Sigmoid colon (tissue), 6 donors: ENCODE measurements at regions not wholly inside any gene's neighbourhood (a gene's known extent, or its start where the extent isn't known, plus 50 kb on each side); places are given as distances from the start of the nearest gene placed in this dataset.

ENCODE experiments used
- DNase-seq: peaks from one replicate; pipeline ENCODE4 v3.0.0-alpha.2; 2019
- H3K27ac ChIP-seq, 4 donors: fragments of 200-600 bp; sonication (generic); one replicate each; pipeline ENCODE4 v1.5.1; 2016 to 2019; ENCODE audit warnings: mild to moderate bottlenecking in 1 of 4
- H3K27me3 ChIP-seq, 3 donors: fragments of 200-600 bp; sonication (generic); one replicate each; pipeline ENCODE4 v1.5.1; 2019; ENCODE audit warnings: mild to moderate bottlenecking in 1 of 3
- H3K36me3 ChIP-seq, 4 donors: fragments of 200-600 bp; sonication (generic); one replicate each; pipeline ENCODE4 v1.5.1; 2016 to 2019
- H3K4me1 ChIP-seq, 4 donors: fragments of 200-600 bp; sonication (generic); one replicate each; pipeline ENCODE4 v1.5.1; 2017 to 2019
- H3K4me3 ChIP-seq, 4 donors: fragments of 200-600 bp; sonication (generic); one replicate each; pipeline ENCODE4 v1.5.1; 2017 to 2019; ENCODE audit warnings: mild to moderate bottlenecking in 2 of 4, moderate library complexity in 1 of 4
- H3K9me3 ChIP-seq, 4 donors: fragments of 200-600 bp in 3 of 4; sonication (generic) in 3 of 4; one replicate each; pipeline versions ENCODE4 v1.5.1 to v1.6.1; 2013 to 2019
- CTCF ChIP-seq, 4 experiments: fragments of 450-650 bp in 3 of 4; fragments of 200-600 bp in 1 of 4; IDR thresholded peaks; one replicate each; pipeline ENCODE4 v1.5.1; 2016 to 2019; ENCODE audit warnings: antibody characterized with exemption in 4 of 4, mild to moderate bottlenecking in 3 of 4, moderate library complexity in 2 of 4
- EP300 ChIP-seq, 4 donors: sonication (generic); formaldehyde crosslinking; IDR thresholded peaks; one replicate each; pipeline ENCODE4 v1.6.1; 2017; ENCODE audit warnings: antibody characterized with exemption in 4 of 4
- POLR2A ChIP-seq, 2 donors: fragments of 450-650 bp; IDR thresholded peaks; one replicate each; pipeline ENCODE4 v1.6.1; 2016; ENCODE audit warnings: antibody characterized with exemption in 2 of 2, mild to moderate bottlenecking in 2 of 2, moderate library complexity in 2 of 2
- POLR2AphosphoS5 ChIP-seq, 4 donors: sonication (generic); formaldehyde crosslinking; IDR thresholded peaks; one replicate each; pipeline ENCODE4 v1.6.1; 2017; ENCODE audit warnings: antibody characterized with exemption in 4 of 4
- WGBS, 2 donors: extraction: QIAGEN DNeasy Blood & Tissue Kit; methylation state at CpG; one replicate each; pipeline ENCODE4 v1.1.7; 2013; 5-methylcytosine and 5-hydroxymethylcytosine counted together
- intact Hi-C: fragments of 100-400 bp; cut with DNase I; formaldehyde crosslinking; loops from one replicate; pipeline ENCODE4 v1.15.1; 2023
- donor health status: healthy with polysubstance abuse.
- donor health status: healthy.

DNA sequence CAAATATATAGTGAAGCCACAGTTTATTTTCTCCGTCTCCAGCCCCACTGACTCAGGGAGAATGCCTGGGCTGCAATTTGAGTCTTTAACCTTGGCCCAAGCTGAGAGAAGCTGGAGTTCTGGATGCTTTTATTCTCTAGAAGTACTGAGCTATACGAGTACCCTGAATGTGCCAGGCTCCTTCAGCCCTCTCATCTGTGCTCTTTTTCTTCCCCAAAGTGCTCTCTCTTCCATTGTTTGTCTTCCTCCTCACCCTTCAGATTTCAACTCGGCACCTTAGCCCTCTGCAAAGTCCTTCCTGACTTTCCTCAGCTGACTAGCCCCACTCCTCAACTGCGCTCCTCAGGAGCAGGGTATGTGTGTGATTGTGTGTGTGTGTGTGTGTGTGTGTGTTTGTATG is 75.6 kb upstream of the AGBL1 start:
- no peaks in the 10 kb centered on the region for H3K27me3 ChIP-seq
- DNase-seq = no peak
- H3K4me1 ChIP-seq = no peaks in the 10 kb centered on the region
- no peaks in the 10 kb centered on the region for H3K36me3 ChIP-seq
- H3K4me3 ChIP-seq = no peak overlapping the region
- intact Hi-C loops = no loop called here
- no peak for TF ChIP-seq POLR2AphosphoS5 (IDR thresholded peaks at IDR 0.05)
- H3K27ac ChIP-seq = no peak overlapping the region
- no peaks in the 10 kb centered on the region for H3K9me3 ChIP-seq
- WGBS, 2 donors = 75 to 76% methylated on average over 4 of the region's 4 CpGs

DNA sequence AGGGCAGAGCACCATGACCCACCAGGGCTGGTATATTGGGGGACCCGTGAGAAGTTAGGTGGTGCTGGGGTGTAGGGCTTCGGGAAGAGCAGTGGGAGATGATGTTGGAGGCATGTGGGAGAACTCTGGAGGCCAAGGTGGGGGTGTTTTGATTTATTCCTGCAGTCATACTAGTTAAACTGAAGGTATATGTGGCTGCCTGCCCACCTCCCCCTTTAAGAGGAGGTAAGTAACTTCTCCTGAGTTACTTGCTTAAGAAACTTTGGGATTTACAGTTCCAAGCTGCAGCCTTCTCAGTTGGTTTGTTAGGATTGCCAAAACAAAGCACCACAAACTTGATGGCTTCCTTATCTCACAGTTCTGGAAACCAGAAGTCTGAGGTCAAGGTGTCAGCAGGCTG is 73.1 kb upstream of the AGBL1 start:
- no peak for TF ChIP-seq EP300 (IDR thresholded peaks at IDR 0.05)
- no peak for TF ChIP-seq CTCF (IDR thresholded peaks at IDR 0.05)
- TF ChIP-seq POLR2A (IDR thresholded peaks at IDR 0.05) = no peak
- no peak for TF ChIP-seq POLR2AphosphoS5 (IDR thresholded peaks at IDR 0.05)
- Histone ChIP-seq H3K27me3 (no peaks in the 10 kb centered on the region), H3K36me3 (no peaks in the 10 kb centered on the region), H3K27ac (no peak overlapping the region), H3K4me1 (no peaks in the 10 kb centered on the region), H3K4me3 (no peak overlapping the region), H3K9me3 (no peaks in the 10 kb centered on the region)
- DNase-seq = no peak
- intact Hi-C loops = no loop called here
- 78 to 96% methylated on average over 2 of the region's 2 CpGs for WGBS, 2 donors

DNA sequence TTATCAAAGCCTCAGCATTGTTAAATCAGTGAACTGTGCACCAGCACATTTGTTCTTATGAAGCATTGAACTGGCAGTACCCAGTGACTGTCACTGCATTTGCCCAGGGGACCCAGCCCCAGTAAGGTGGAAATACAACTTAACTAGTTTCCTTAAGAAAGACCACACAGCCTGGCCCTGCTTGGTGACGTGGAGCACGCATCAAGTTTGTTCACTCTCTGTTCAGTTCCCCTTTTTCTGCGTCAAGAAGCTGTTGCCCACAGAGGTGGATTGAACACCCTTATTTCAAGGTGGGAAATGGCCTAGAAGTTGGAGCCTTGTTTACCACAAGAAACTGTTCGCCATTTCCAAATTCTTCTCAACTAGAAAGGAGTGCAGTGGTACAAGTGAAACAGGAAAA is 69.9 kb upstream of the AGBL1 start:
- H3K9me3 ChIP-seq = no peaks in the 10 kb centered on the region
- intact Hi-C loops = no loop called here
- H3K4me3 ChIP-seq = no peak overlapping the region
- DNase-seq = no peak
- H3K27me3 ChIP-seq = no peaks in the 10 kb centered on the region
- no peak for TF ChIP-seq EP300 (IDR thresholded peaks at IDR 0.05)
- no peak for TF ChIP-seq POLR2AphosphoS5 (IDR thresholded peaks at IDR 0.05)
- no peak for TF ChIP-seq CTCF (IDR thresholded peaks at IDR 0.05)
- no peak for TF ChIP-seq POLR2A (IDR thresholded peaks at IDR 0.05)
- H3K4me1 ChIP-seq = no peaks in the 10 kb centered on the region
- no peak overlapping the region for H3K27ac ChIP-seq
- no peaks in the 10 kb centered on the region for H3K36me3 ChIP-seq
- 59 to 61% methylated on average over 4 of the region's 4 CpGs for WGBS, 2 donors

GRCh38 chr15:86010398-86010797 is 69.3 kb upstream of the AGBL1 start:
- Histone ChIP-seq H3K27ac (no peak overlapping the region), H3K27me3 (no peaks in the 10 kb centered on the region), H3K4me3 (no peak overlapping the region), H3K4me1 (no peaks in the 10 kb centered on the region), H3K36me3 (no peaks in the 10 kb centered on the region), H3K9me3 (no peaks in the 10 kb centered on the region)
- DNase-seq = no peak
- no peak for TF ChIP-seq EP300 (IDR thresholded peaks at IDR 0.05)
- no peak for TF ChIP-seq POLR2AphosphoS5 (IDR thresholded peaks at IDR 0.05)
- TF ChIP-seq POLR2A (IDR thresholded peaks at IDR 0.05) = no peak
- no peak for TF ChIP-seq CTCF (IDR thresholded peaks at IDR 0.05)
- intact Hi-C loops = no loop called here
- WGBS, 2 donors = 84 to 85% methylated on average over 9 of the region's 9 CpGs

GRCh38 chr15:86010891-86011290 is 68.8 kb upstream of the AGBL1 start:
- Histone ChIP-seq H3K36me3 (no peaks in the 10 kb centered on the region), H3K27me3 (no peaks in the 10 kb centered on the region), H3K4me1 (no peaks in the 10 kb centered on the region), H3K9me3 (no peaks in the 10 kb centered on the region), H3K27ac (no peak overlapping the region), H3K4me3 (no peak overlapping the region)
- 67 to 68% methylated on average over 5 of the region's 5 CpGs for WGBS, 2 donors
- intact Hi-C loops = no loop called here
- no peak for TF ChIP-seq CTCF (IDR thresholded peaks at IDR 0.05)
- TF ChIP-seq POLR2AphosphoS5 (IDR thresholded peaks at IDR 0.05) = no peak
- TF ChIP-seq EP300 (IDR thresholded peaks at IDR 0.05) = no peak
- no peak for TF ChIP-seq POLR2A (IDR thresholded peaks at IDR 0.05)
- no peak for DNase-seq
